Heart left ventricle (tissue), 16 donors: ENCODE measurements at regions not wholly inside any gene's neighbourhood (a gene's known extent, or its start where the extent isn't known, plus 50 kb on each side); places are given as distances from the start of the nearest gene placed in this dataset.

Experiments
- ATAC-seq, 4 donors: fragments of 200-7000 bp; cut with Tn5 transposase; one replicate each; pipeline ENCODE4 v1.9.1; 2020 to 2022; ENCODE audit warnings: moderate library complexity in 4 of 4, mild to moderate bottlenecking in 3 of 4, moderate number of reproducible peaks in 1 of 4
- DNase-seq, 5 donors: peaks; one replicate each; pipeline ENCODE4 v3.0.0-alpha.2; 2020
- H3K27ac ChIP-seq, 12 donors: fragments of 200-600 bp; sonication (generic) in 4 of 12; one replicate each; pipeline versions ENCODE4 v1.5.0 to v1.8.0; 2016 to 2022; ENCODE audit warnings: mild to moderate bottlenecking in 2 of 12
- H3K27me3 ChIP-seq, 9 donors: fragments of 200-600 bp; sonication (generic) in 2 of 9; one replicate each; pipeline versions ENCODE4 v1.5.1 to v1.8.0; 2016 to 2022; ENCODE audit warnings: mild to moderate bottlenecking in 3 of 9
- H3K36me3 ChIP-seq, 9 donors: fragments of 200-600 bp; sonication (generic) in 2 of 9; one replicate each; pipeline versions ENCODE4 v1.5.0 to v1.8.0; 2018 to 2022; ENCODE audit warnings: mild to moderate bottlenecking in 2 of 9
- H3K4me1 ChIP-seq, 12 donors: fragments of 200-600 bp; sonication (generic) in 4 of 12; one replicate each; pipeline versions ENCODE4 v1.5.0 to v1.8.0; 2016 to 2022; ENCODE audit warnings: mild to moderate bottlenecking in 3 of 12
- H3K4me3 ChIP-seq, 12 donors: fragments of 200-600 bp; sonication (generic) in 4 of 12; one replicate each; pipeline versions ENCODE4 v1.5.0 to v1.8.0; 2017 to 2022; ENCODE audit warnings: mild to moderate bottlenecking in 9 of 12, moderate library complexity in 4 of 12
- H3K9me3 ChIP-seq, 12 donors: fragments of 200-600 bp; sonication (generic) in 4 of 12; one replicate each; pipeline versions ENCODE4 v1.5.0 to v1.8.0; 2016 to 2022; ENCODE audit warnings: mild to moderate bottlenecking in 1 of 12
- CTCF ChIP-seq, 12 donors: fragments of 200-600 bp; sonication (generic) in 4 of 12; IDR thresholded peaks; one replicate each; pipeline versions ENCODE4 v1.5.0 to v1.8.0; 2018 to 2022; ENCODE audit warnings: antibody characterized with exemption in 12 of 12, mild to moderate bottlenecking in 5 of 12
- POLR2A ChIP-seq, 2 donors: fragments of 450-650 bp; IDR thresholded peaks; one replicate each; pipeline ENCODE4 v1.6.1; 2017; ENCODE audit warnings: antibody characterized with exemption in 2 of 2, mild to moderate bottlenecking in 2 of 2, moderate library complexity in 2 of 2
- WGBS, 4 donors: extraction: QIAGEN DNeasy Blood & Tissue Kit in 2 of 4; methylation state at CpG; one replicate each; pipeline versions ENCODE4 v1.1.5 to v1.1.7; 2013 to 2018; 5-methylcytosine and 5-hydroxymethylcytosine counted together
- intact Hi-C, 10 donors: fragments of 100-400 bp; cut with DNase I; formaldehyde crosslinking; loops; one replicate each; pipeline versions ENCODE4 v1.11.1 to v1.14.2; 2022
- donor health status: ischemic (EF 13 %, LVEDD 7.1; RV severe dilation, severe dysfunction).
- donor health status: healthy with polysubstance abuse.
- donor health status: DM: no; HTN: yes; CAD: no.
- donor health status: DM: no; HTN: no; CAD: no.
- donor health status: ischemic (EF 25% LVEDD 6.9; RV normal size, moderate dysfunction).
- donor health status: ischemic (EF 25% LVEDD 5.7; RV mildly dilated, moderate dysfunction).
- donor health status: healthy.
- donor health status: DM: yes; HTN: yes; CAD: no.
- donor health status: ischemic (EF 35%, LVEDD 5.7; RV mildly dilated, moderate dysfunction).
- donor health status: nonischemic (EF 11% LVEDD 7.7; RV severe dilation, severe dysfunction).
- donor health status: DM: yes; HTN: yes; CAD: no.
- donor health status: PGD.
- donor health status: ischemic (EF 29% LVEDD 5.4; RV normal size, mild dysfunction).
- donor health status: nonischemic (EF 23%, LVEDD 6.1; RV moderate dilation, normal function).

- no peaks in the 10 kb centered on the region for H3K27me3 ChIP-seq
- intact Hi-C loops = no loop called here
- no peak overlapping the region for H3K4me3 ChIP-seq
- no peaks in the 10 kb centered on the region for H3K4me1 ChIP-seq
- ATAC-seq (no peak), DNase-seq (no peak)
- no peaks in the 10 kb centered on the region for H3K9me3 ChIP-seq
- TF ChIP-seq CTCF (IDR thresholded peaks at IDR 0.05) (no peak), POLR2A (IDR thresholded peaks at IDR 0.05) (no peak)
- H3K36me3 ChIP-seq = no peaks in the 10 kb centered on the region
- 76 to 84% (median 80%) methylated on average over 1 of the region's 1 CpG for WGBS, 4 donors
- no peak overlapping the region for H3K27ac ChIP-seq
Observed at GRCh38 chr4:35080799-35081198, 1163.5 kb downstream of the ARAP2 start.

- Histone ChIP-seq H3K36me3 (no peaks in the 10 kb centered on the region), H3K4me1 (no peaks in the 10 kb centered on the region), H3K9me3 (no peaks in the 10 kb centered on the region), H3K27me3 (no peaks in the 10 kb centered on the region), H3K27ac (no peak overlapping the region), H3K4me3 (no peak overlapping the region)
- WGBS, 4 donors = 74 to 89% (median 82%) methylated on average over 3 of the region's 3 CpGs
- no peak for DNase-seq
- no peak for ATAC-seq
- intact Hi-C loops = no loop called here
- TF ChIP-seq POLR2A (IDR thresholded peaks at IDR 0.05) = no peak
- no peak for TF ChIP-seq CTCF (IDR thresholded peaks at IDR 0.05)
Observed at GRCh38 chr4:35087218-35087617, 1157.1 kb downstream of the ARAP2 start.

GRCh38 chr4:35100932-35101331 is 1143.4 kb downstream of the ARAP2 start:
- no peak overlapping the region for H3K27ac ChIP-seq
- no peaks in the 10 kb centered on the region for H3K4me1 ChIP-seq
- ATAC-seq (no peak), DNase-seq (no peak)
- H3K27me3 ChIP-seq = no peaks in the 10 kb centered on the region
- no peaks in the 10 kb centered on the region for H3K36me3 ChIP-seq
- H3K4me3 ChIP-seq = no peak overlapping the region
- no peak for TF ChIP-seq CTCF (IDR thresholded peaks at IDR 0.05)
- TF ChIP-seq POLR2A (IDR thresholded peaks at IDR 0.05) = no peak
- WGBS, 4 donors = 91 to 96% (median 92%) methylated on average over 8 of the region's 8 CpGs
- intact Hi-C loops = no loop called here
- H3K9me3 ChIP-seq = peaks cover 0 to 7% (median 0%) of the 10 kb centered on the region in 12 donors

GRCh38 chr4:35102066-35102465 is 1142.2 kb downstream of the ARAP2 start:
- Histone ChIP-seq H3K4me3 (no peak overlapping the region), H3K9me3 (no peaks in the 10 kb centered on the region), H3K27ac (no peak overlapping the region), H3K4me1 (no peaks in the 10 kb centered on the region), H3K36me3 (no peaks in the 10 kb centered on the region), H3K27me3 (no peaks in the 10 kb centered on the region)
- no peak for DNase-seq
- intact Hi-C loops = no loop called here
- no peak for ATAC-seq
- no peak for TF ChIP-seq CTCF (IDR thresholded peaks at IDR 0.05)
- no peak for TF ChIP-seq POLR2A (IDR thresholded peaks at IDR 0.05)
- 88 to 92% (median 90%) methylated on average over 8 of the region's 8 CpGs for WGBS, 4 donors
